GM12872 (cell line): ENCODE measurements at regions not wholly inside any gene's neighbourhood (a gene's known extent, or its start where the extent isn't known, plus 50 kb on each side); places are given as distances from the start of the nearest gene placed in this dataset.

Source experiments
- CTCF ChIP-seq: IDR thresholded peaks from 3 replicates; pipeline ENCODE4 v1.5.1; 2011; ENCODE audit warnings: low read depth, mild to moderate bottlenecking, low read length, moderate library complexity; ENCODE audit not compliant: insufficient read depth

DNA sequence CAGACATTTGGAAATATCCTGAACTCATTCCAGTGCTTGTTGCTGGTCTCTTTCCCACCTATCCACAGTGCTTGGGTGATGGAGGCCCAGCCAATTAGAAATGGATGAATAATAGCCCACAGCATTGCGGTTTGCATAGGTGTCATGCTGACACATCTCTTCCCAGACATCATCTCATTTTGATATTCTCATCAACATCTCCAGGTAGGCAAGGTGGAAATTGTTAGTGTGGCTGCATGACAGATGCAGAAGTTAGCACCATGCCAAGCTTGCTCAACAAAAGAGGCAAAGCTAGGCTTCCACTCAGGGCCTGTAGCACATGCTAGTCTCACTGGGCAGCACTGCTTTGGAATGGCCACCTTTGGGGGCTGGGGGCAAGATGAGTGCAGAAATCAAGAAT is 1118.9 kb downstream of the VRK1 start:
- TF ChIP-seq CTCF: no peak

GRCh38 chr14:97916669-97917568 is 1119.7 kb downstream of the VRK1 start:
- TF ChIP-seq CTCF: no peak

DNA sequence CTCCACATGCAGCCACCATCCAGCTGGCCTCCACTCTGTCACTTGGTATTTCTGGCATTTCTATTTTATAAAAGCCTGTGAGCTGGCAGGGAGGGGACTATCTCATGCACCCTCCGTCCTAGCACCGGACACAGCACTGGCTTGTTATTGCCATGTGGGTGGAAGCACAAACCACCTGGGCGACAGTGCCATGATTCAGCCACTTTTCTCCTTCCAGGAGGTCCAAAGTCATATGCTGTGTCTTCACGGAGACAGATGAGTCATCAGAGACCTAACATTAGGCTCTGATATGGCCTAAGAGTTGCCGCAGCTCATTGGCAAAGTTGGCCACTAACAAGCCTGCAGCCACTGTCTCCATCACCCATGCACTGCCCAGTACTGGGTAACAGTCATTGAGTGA is 1123.0 kb downstream of the VRK1 start:
- no peak for TF ChIP-seq CTCF

GRCh38 chr14:97921296-97921695 is 1124.1 kb downstream of the VRK1 start:
- TF ChIP-seq CTCF: no peak

GRCh38 chr14:97924922-97925613 is 1127.9 kb downstream of the VRK1 start:
- no peak for TF ChIP-seq CTCF

GRCh38 chr14:97930166-97930565 is 1133.0 kb downstream of the VRK1 start:
- no peak for TF ChIP-seq CTCF

DNA sequence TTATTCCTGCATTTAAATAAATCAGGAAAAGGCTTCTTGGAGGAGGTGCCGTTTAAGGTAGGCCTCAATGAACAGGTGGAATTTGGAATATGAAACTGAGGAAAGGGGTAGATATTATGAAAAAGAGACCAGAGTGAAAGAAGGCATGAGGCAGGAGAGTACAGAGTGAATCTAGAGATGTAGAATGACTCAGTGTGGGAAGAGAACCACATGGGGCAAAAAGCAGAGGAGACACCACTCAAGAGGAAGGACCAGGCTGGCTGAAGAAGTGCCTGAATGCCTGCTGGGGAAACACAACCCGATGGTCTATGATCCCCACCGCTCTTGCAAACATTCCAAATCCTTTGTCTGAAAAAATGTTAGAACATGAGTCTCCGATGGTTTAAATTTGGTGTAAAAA is 1134.1 kb downstream of the VRK1 start:
- no peak for TF ChIP-seq CTCF
